NT2/D1 (cell line): ENCODE measurements at regions not wholly inside any gene's neighbourhood (a gene's known extent, or its start where the extent isn't known, plus 50 kb on each side); places are given as distances from the start of the nearest gene placed in this dataset.

Experiments
- YY1 ChIP-seq: IDR thresholded peaks from 2 replicates; pipeline ENCODE4 v1.6.1; 2011; ENCODE audit not compliant: insufficient read length, insufficient read depth
- ZNF274 ChIP-seq: IDR thresholded peaks from 2 replicates; pipeline ENCODE4 v1.6.1; 2011; ENCODE audit warnings: mild to moderate bottlenecking, low read depth, low read length

GRCh38 chr2:176546550-176546949 lies 277.3 kb downstream of the MTX2 start:
- TF ChIP-seq YY1 (no peak), ZNF274 (no peak)
